ENCODE measurements at regions not wholly inside any gene's neighbourhood (a gene's known extent, or its start where the extent isn't known, plus 50 kb on each side); places are given as distances from the start of the nearest gene placed in this dataset.

- no peak for TF ChIP-seq ZNF781 (CRISPR knock-in tag; IDR thresholded peaks at IDR 0.05; ENCODE audit: borderline replicate concordance, not compliant biosample characterization)
Observed at GRCh38 chr5:18563853-18564252, 929.6 kb downstream of the TAF11L14 start (continued).

DNA sequence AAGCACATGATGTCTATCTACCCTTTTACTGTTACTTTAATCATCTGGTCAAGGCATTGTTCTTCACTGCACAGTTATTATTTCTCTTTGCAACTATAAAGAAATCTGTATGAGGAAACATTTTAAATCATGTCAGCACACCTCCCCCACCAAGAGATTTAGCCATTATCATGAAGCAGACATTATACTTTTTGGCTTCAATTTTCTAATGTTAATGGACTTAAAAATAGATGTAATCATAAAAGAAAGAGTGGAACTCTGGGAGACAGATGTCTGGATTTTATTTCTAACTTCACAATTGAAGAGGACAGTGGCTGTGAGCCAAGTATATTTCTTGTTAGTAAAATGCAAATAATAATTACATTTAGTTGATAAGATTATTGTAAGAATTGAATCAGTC, 932.4 kb downstream of the TAF11L14 start:
- CTCF ChIA-PET (ENCODE audit: low intra/inter-chr PET ratio, low total read pairs) = no interaction called here
- ATAC-seq = no peak
- Histone ChIP-seq H3K9me3 (ENCODE audit: low read length) (peaks cover 48% of the 10 kb centered on the region), H3K9ac (ENCODE audit: insufficient read depth, low read depth, low read length) (no peak overlapping the region), H3K36me3 (replicated peaks in 1 of 2; ENCODE audit: control insufficient read depth in 1 of 2, insufficient read depth in 2 of 2, low read length in 2 of 2) (no peaks in the 10 kb centered on the region), H3K27ac (ENCODE audit: extremely low read length, insufficient read depth, low read length) (no peak overlapping the region), H3K4me3 (replicated peaks in 1 of 3; ENCODE audit: insufficient read depth in 1 of 3, low read depth in 2 of 3, low read length in 3 of 3) (no peak overlapping the region), H3K4me1 (ENCODE audit: insufficient read depth, low read length) (no peaks in the 10 kb centered on the region), H3K4me2 (ENCODE audit: low read depth, low read length) (no peak overlapping the region), H2AFZ (ENCODE audit: low read length) (no peak overlapping the region), H3K27me3 (ENCODE audit: control insufficient read depth in 1 of 2, insufficient read depth in 2 of 2, low read length in 2 of 2) (no peaks in the 10 kb centered on the region; a peak in 1 of 5 replicates), H3K79me2 (ENCODE audit: insufficient read depth, low read length) (no peaks in the 10 kb centered on the region), H4K20me1 (ENCODE audit: insufficient read depth, low read length) (no peaks in the 10 kb centered on the region)
- FAIRE-seq = no peak
- in situ Hi-C loops (cut with HindIII; ENCODE audit: extremely low pct_ligation_motif_present, low pct_unique_long_range_greater_than_20kb) (no loop called here), intact Hi-C loops (cut with micrococcal nuclease; ENCODE audit: unreplicated experiment) (no loop called here)
- DNase-seq (ENCODE audit: low spot score) = no peak
- POLR2A ChIA-PET = no interaction called here
- no peak for TF ChIP-seq ZFP90 (CRISPR knock-in tag; IDR thresholded peaks at IDR 0.05; ENCODE audit: borderline replicate concordance)
- no peak for TF ChIP-seq ZFP36 (IDR thresholded peaks at IDR 0.05; ENCODE audit: borderline replicate concordance, low read depth, low read length, partially characterized antibody)
- no peak for TF ChIP-seq MXD3 (CRISPR knock-in tag; IDR thresholded peaks at IDR 0.05)
- TF ChIP-seq ZNF484 (CRISPR knock-in tag; IDR thresholded peaks at IDR 0.05; ENCODE audit: borderline replicate concordance, low read depth) = no peak
- TF ChIP-seq ZNF10 (CRISPR knock-in tag; IDR thresholded peaks at IDR 0.05; ENCODE audit: borderline replicate concordance, low read depth) = no peak
- no peak for TF ChIP-seq SP4 (CRISPR knock-in tag; IDR thresholded peaks at IDR 0.05)
- BruUV-seq (replicated peaks) = no TSS peak

- BruUV-seq (replicated peaks) = no TSS peak
- intact Hi-C loops (cut with micrococcal nuclease; ENCODE audit: unreplicated experiment) = no loop called here
- H3K9ac ChIP-seq (ENCODE audit: insufficient read depth, low read depth, low read length) = no peak overlapping the region
- H2AFZ ChIP-seq (ENCODE audit: low read length) = no peak overlapping the region
- H3K27me3 ChIP-seq (ENCODE audit: control insufficient read depth in 1 of 2, insufficient read depth in 2 of 2, low read length in 2 of 2) = no peaks in the 10 kb centered on the region
- H3K4me3 ChIP-seq (replicated peaks in 1 of 3; ENCODE audit: insufficient read depth in 1 of 3, low read depth in 2 of 3, low read length in 3 of 3) = no peak overlapping the region
- WGBS (ENCODE audit: low lambda C conversion rate) = 20% methylated on average over 4 of the region's 4 CpGs
- H3K36me3 ChIP-seq (replicated peaks in 1 of 2; ENCODE audit: control insufficient read depth in 1 of 2, insufficient read depth in 2 of 2, low read length in 2 of 2) = no peaks in the 10 kb centered on the region
- H3K9me3 ChIP-seq (ENCODE audit: low read length) = peaks cover 68% of the 10 kb centered on the region
- ChIA-PET POLR2A (no interaction called here), CTCF (ENCODE audit: low intra/inter-chr PET ratio, low total read pairs) (no interaction called here)
- no peak overlapping the region for H3K4me2 ChIP-seq (ENCODE audit: low read depth, low read length)
- in situ Hi-C loops (cut with HindIII; ENCODE audit: extremely low pct_ligation_motif_present, low pct_unique_long_range_greater_than_20kb) = no loop called here
- no peak overlapping the region for H3K27ac ChIP-seq (ENCODE audit: extremely low read length, insufficient read depth, low read length)
- no peaks in the 10 kb centered on the region for H3K4me1 ChIP-seq (ENCODE audit: insufficient read depth, low read length)
- H3K79me2 ChIP-seq (ENCODE audit: insufficient read depth, low read length) = no peaks in the 10 kb centered on the region
- H4K20me1 ChIP-seq (ENCODE audit: insufficient read depth, low read length) = no peaks in the 10 kb centered on the region
- FAIRE-seq (no peak), ATAC-seq (no peak), DNase-seq (ENCODE audit: low spot score) (no peak)
- TF ChIP-seq GZF1 (CRISPR knock-in tag; IDR thresholded peaks at IDR 0.05) = no peak
- TF ChIP-seq CAMTA2 (CRISPR knock-in tag; IDR thresholded peaks at IDR 0.05; ENCODE audit: borderline replicate concordance) = no peak
- TF ChIP-seq HNF1A (IDR thresholded peaks at IDR 0.05; ENCODE audit: low read depth) = no peak
- no peak for TF ChIP-seq HNF1A (CRISPR knock-in tag; IDR thresholded peaks at IDR 0.05; ENCODE audit: borderline replicate concordance)
- no peak for TF ChIP-seq MEIS2 (CRISPR knock-in tag; IDR thresholded peaks at IDR 0.05)
- no peak for TF ChIP-seq NR2C2 (CRISPR knock-in tag; IDR thresholded peaks at IDR 0.05; ENCODE audit: borderline replicate concordance)
Observed at GRCh38 chr5:18576586-18576985, 942.3 kb downstream of the TAF11L14 start.

All from HepG2 (cell line).